Breast epithelium (tissue), 3 donors: ENCODE measurements at regions not wholly inside any gene's neighbourhood (a gene's known extent, or its start where the extent isn't known, plus 50 kb on each side); places are given as distances from the start of the nearest gene placed in this dataset.

Experiments
- CTCF ChIP-seq, 3 donors: fragments of 450-650 bp; IDR thresholded peaks; one replicate each; pipeline ENCODE4 v1.5.1; 2016 to 2017; ENCODE audit warnings: antibody characterized with exemption in 3 of 3, mild to moderate bottlenecking in 3 of 3, moderate library complexity in 3 of 3
- POLR2AphosphoS5 ChIP-seq, 3 donors: sonication (generic); formaldehyde crosslinking; IDR thresholded peaks; one replicate each; pipeline ENCODE4 v1.6.1; 2017; ENCODE audit warnings: antibody characterized with exemption in 3 of 3

DNA sequence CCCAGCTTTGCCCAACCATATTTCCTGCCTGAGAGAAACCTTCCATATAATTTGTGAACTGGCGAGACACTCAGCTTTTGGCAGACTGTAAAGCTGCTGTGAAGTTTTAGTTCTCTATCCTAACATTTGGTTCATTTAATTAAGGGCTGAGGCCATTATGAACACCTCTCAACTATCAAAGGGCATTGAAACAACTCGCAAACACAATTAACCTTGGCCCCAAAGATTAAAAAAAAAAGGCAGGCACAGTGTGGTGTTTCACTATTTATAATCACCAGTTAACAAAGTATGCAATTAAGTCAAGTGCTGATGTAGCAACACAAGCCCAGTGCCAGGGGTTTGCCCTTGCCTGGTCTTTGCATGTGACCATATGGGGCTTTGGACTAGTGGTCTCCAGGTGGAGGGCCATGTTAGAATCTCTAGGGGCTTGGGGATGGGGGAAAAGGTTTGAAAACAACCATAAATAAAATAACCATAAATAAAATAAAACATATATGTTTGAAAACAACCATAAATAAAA, 297.6 kb upstream of the SKOR2 start:
- TF ChIP-seq CTCF (IDR thresholded peaks at IDR 0.05): no peak
- TF ChIP-seq POLR2AphosphoS5 (IDR thresholded peaks at IDR 0.05): no peak
